GM21786 (cell line): ENCODE measurements at regions not wholly inside any gene's neighbourhood (a gene's known extent, or its start where the extent isn't known, plus 50 kb on each side); places are given as distances from the start of the nearest gene placed in this dataset.

Experiments used
- ATAC-seq: cut with Tn5 transposase; IDR thresholded peaks from one replicate; pipeline ENCODE4 v1.9.1; 2021; ENCODE audit not compliant: unreplicated experiment

DNA sequence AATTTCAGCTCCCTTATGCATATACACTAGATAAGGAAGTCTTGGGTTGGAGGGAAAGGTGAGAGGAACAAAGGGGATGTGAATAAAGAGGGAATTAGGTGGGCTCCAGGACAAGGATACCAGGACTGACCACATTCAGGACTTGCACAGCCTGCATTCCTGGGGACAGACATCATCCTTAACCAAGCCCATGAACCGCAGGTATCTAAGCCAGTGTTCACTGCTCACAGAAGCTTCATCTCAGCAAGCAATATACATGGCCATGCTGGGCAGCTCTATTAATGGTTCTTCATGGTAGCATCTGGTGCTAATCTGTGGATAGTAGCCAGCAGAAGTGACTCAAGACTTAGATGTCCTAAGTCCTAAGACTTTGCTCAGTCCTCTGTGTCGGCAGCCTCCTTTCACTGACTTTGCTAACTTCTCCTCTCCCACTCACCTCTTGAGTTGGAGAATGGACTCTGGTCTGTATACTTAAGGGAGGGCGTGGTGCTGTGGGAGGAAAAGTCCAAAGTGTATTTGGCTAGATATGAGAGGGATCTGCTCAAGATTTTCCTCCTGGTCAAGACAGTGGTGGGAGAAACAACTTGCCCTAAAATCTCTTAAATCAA is 136.1 kb downstream of the ASCL1 start:
- ATAC-seq, result no peak

DNA sequence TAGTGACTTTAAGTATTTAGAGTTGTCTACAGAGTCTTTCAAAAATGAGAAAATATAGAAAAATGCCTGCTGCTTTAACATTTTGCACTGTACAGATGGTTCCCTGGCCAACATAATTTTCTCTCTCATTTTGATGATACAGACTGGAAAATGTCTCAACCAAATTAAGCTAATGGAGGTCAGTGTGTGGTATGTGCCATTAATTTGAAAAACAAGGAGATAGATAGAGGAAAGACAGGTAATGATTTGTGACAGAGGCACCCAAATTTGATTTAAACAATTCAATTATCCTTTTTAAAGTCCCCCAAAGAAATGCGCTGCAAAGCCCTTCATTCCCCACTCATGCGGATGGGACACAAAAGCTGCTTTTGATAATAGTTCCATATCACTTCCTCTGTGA is 140.0 kb downstream of the ASCL1 start:
- ATAC-seq, result no peak

DNA sequence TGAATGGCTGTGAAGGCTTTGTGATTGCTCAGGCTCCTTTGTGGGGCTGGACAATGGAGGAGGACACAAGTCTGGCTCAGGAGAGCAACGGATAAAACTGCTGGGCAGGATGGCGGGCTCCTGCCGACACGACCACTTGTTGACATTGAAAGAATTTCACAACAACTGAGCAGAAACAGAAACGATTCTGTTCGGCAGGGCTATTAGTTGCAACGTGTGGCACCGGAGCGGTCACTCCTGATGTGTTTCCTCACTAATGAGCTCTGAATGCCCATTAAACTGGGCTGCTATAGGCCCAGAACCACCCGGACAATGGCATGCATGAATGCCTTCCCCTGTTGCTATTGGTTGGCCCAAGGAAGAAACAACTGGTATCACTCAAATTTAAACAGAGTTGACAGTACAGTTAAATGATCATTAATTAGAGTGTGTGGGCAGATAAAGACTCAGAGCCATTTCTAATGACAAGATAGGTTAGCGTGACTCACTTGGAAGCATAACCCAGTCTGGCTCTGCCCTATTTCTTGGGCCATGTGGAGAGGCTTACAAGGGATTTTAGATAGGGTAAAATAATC is 142.9 kb downstream of the ASCL1 start:
- ATAC-seq, result no peak

DNA sequence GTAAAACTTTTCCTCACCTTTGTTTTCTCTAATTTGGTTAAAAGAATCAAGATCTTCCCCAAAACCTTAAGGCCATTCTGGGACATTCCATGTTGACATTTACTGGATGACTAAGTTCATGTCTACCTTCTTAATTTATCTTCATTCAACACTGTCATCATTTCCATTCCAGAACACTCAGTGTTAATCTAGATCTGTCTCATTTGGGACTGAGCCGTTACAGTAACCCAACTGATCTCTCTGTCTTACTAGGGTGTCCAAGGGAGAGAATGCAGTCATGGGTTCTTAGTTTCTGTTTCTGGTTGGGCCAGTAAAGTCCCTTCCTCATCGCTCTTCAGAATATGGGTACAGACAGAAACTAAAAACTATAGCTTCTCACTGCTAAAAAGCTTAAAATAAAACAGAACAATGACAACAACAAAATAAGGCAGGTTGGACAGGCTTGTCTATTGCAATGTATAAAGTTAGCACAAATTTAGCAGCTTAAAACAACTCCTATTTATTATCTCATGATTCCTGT is 144.8 kb downstream of the ASCL1 start:
- ATAC-seq, result peak; percentile 79

DNA sequence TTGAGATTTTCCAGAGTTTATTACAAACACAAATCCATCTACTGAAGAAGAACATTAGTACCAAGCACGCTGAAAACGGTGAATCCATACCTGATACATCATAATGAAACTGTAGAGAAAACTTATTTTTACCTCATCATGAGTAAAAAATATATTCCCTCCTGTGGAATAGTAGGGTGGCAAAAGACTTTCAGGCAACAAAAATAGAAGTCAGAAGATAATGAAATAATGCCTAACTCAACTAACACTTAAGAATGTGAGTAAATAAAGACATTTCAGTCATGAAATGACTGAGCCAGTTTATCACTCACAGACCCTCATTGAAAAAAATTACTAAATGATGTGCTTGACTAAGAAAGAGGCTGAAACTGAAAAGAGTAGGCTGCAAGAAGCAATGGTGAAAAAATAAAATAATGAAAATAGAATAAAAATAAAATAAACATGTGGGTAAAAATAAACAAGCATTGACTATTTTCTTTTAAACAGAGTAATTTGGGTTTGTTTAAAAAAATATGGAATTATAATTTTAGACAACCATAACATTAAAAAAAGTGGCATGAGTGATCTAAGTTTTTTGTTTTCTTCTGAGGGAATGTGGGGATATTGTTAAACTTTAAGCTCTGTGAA is 148.6 kb downstream of the ASCL1 start:
- ATAC-seq, result peak; percentile 64

DNA sequence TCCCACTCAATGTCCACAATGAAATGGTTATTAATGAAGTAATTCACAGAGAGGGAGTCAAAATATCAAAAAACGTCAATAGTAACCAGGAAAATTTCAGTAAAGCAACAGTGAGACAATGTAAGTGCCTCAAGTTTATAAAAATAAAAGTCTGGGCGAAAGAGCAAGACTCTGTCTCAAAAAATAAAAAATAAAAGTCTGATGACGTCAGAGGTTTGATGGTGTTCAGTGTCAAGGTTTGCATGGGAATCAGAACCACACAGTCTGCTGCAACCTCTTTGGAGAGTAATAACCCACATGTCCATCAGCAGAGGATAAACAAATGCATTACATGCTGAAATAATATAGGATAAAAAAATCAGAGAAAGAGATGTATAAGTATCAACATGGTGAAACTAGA is 152.4 kb downstream of the ASCL1 start:
- no peak for ATAC-seq

DNA sequence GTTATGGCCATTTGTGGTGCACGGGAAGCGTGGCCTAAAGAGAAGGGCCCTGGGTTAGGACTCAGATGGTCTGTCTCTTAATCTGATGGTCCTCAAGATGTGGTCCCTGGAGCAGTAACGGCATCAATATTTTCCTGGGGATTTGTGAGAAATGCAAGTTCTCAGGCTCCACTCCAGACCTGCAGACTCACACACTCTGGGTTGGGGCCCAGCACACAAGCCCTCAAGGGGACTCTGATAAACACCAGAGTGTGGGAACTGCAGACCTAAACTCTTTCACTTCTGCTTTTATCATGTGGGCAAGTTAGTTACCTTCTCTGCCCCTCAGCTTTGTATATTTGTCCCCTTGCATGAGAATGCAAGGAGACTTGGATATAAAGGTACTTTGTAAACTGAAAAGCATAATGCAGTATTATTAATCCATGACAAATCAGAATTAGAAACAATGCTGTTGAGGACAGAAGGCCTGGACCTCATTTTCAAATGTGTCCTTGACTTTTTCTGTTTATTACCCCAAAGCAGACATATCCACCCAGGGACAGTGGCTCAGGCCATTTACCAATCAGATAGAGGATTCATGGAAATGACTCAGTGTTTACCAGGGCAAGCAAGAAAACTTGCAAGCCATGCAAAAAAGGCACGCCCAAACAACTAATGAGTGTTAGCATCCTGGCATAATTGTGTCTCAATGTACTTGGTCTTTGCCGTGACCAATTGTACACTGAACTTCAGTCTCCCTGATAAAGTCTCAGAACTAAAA is 157.0 kb downstream of the ASCL1 start:
- ATAC-seq, result peak; percentile 97

DNA sequence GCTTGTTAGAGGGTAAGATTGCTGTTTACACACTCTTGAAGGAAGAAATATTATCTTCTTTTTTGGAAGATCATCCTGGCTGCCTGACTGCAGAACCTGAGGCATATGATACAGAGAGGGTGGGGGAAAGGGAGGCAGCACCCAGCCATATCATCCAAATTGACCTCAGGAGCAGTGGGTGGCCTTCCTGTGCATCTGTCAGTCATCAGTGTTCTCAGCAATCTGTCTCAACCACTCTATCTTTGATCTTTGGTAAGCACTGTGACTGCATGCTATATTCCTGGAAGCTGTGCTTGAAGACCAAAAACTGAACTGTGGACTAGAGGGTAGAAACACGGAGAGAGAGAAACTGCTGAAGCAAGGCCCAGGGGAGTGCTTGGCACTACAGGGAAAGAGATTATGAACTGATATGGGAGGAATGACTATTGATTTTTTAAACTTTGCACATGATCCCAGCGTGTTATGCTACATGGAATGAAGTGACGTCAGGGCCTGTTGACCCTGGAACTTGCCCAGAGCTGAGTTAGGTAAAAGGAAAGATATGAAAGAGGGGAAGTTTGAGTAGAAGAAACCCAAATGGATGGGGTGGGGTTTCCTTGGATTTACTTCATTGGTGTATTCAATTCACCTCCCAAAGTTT is 171.5 kb downstream of the ASCL1 start:
- no peak for ATAC-seq

DNA sequence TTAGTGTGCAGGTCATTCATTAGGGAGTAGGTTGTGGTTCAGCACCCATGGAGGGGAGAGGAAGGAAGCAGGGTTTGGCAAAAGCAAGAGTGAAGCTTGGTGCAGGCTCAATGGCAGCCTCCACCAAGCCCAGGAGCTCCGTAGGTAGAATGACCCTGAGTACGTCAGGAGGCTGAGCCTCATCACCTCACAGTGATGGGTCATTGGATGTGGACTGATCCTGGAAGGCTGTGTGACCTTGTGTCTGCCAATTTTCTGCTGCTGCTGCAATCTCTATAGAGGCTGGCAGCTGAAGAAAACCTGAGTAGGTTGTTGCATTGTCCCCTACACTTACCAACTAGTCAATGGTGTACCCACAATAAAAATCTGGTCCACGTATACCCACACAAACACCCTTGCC is 173.1 kb downstream of the ASCL1 start:
- no peak for ATAC-seq

DNA sequence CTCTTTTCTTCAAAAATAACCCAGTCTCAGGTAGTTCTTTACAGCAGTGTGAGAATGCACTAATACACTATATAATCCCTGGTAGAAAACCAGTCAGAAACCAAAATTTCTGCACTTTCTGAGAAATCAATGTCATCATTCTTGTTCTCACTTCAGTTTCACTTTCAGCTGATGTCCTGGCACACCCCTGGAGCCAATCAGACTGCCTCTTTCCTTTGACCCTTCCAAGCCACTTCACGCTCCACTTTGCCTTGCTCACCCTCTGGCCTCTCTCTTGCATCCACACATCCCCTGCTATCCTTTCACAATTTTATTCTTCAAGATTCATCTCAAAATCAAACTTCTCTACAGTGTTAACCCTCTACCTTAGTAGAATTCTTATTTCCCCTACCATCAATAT is 181.1 kb downstream of the ASCL1 start:
- no peak for ATAC-seq

DNA sequence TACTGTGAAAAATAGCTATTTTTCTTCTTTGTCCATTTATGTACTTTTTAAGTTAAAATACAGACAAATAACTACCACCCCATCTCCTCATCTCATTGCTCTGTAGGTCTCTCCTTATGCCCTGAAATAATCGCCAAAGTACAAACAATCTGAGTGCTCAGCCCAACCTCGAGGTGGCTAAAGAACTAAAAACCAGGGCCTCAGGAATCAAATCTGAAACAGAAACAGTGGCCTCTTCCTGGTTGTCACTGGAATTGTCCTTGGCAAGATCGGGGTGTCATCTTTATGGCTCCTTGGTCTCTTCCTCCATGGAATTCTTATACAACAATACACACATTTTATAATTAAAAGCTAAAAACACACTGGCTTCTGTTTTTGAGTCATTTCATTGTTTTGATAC is 182.4 kb downstream of the ASCL1 start:
- ATAC-seq, result no peak

DNA sequence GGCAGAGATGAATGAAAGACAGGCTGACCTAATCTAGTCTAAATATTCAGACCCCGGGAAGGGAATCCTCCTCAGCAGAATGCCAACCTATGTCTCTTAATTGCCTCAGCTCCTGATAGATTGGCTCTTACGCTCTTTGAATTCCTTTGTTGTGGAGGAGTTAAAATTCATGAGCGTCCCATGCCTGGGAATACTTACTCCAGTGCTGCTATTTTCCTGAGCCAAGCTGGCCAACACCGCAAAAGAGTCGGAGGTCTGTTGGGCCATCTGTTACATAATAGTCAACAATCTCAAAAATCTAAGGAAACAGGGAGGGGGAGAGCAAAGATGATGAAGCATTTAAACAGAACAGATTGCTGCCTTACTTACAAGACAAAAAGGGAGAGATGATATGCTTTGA is 182.8 kb downstream of the ASCL1 start:
- no peak for ATAC-seq

DNA sequence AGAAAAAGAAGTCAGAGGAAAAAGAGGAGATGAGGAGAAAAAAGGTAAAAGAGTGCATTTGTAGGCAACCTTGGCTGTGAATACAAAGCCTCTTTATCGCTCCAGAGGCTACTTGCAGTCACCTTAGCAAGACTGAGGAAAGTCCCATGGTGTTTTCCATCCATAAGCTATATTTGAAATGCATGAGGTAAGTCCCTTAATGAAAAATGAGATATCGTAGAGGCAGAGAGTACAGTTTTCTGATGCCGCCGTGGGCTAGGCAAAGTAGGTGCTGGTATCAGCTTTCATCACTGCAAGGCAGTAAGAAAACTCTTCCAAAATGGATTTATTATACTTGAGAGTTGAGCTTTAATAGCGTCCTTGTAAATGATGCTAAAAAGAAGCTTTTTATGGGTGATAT is 186.8 kb downstream of the ASCL1 start:
- no peak for ATAC-seq

DNA sequence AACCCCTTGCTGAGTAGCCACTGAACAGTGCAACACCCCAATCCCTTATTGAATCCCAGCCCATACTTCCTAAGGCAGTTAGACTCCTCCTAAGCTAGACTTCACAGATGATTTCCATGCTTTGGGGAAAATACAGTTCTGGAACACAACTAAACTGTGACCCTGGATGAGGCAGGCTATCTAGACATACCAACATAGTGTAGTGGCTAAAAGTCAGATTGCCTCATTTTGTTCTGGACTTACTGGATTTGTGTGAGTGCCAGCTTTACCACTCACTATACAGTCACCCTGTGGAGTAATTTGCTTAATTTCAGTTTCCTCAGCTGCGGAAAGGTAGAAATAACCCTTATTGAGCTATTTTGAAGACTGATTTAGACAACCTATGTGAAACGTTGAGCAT is 203.1 kb downstream of the ASCL1 start:
- ATAC-seq, result no peak

DNA sequence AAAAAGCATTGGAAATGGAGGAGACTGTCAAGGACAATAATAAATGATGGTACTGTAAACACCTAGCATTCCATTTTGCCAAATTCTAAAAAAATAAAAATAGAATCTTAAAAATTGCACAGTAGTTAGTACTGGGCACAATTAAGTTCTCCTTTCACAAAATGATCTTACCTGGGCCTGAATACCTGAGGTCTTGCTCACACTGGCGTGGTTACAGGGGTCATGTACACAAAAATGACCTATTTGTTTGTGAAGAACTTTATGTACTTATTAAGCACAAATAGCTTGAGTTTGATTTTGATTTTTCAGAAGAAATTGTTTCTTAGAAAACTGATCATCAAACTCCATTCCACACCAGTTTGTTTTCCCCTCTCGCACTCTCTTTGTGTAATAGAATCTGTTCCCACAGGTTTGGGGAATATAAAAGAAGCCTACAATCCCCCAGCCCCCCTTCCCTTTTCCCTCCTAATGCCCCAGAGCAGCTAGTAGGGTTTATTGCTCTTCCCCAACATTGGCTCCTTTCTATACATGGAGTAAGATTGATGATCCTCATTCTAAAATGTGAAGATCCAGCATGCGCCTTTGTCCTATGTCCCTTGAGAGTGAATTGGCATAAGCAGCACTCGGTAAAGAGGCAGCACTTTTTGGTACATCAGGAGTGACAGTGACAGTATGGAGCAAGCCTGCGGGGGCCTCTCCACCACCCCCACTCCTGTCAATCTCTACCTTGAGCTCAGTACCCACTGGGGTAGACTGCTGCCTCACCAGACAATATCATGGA is 204.3 kb downstream of the ASCL1 start:
- no peak for ATAC-seq

DNA sequence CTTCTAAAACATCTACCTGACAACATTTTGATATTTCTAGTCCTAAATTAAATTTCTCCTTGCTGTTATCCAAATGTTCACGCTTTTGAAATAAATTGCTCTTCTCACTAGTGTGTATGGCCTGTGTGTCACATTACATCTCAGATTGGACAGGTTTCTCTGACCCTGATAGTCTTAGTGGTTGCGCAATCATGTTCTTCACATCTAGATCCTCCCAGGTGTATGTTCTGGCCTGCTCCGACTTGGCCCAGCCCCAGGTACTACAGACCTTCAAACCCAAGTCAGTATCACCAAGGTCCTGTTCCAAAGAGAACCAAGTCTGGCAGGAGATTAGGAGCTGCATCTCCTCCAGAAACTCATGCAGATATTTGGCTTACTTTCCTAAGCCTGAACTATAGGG is 209.5 kb downstream of the ASCL1 start:
- ATAC-seq, result no peak

DNA sequence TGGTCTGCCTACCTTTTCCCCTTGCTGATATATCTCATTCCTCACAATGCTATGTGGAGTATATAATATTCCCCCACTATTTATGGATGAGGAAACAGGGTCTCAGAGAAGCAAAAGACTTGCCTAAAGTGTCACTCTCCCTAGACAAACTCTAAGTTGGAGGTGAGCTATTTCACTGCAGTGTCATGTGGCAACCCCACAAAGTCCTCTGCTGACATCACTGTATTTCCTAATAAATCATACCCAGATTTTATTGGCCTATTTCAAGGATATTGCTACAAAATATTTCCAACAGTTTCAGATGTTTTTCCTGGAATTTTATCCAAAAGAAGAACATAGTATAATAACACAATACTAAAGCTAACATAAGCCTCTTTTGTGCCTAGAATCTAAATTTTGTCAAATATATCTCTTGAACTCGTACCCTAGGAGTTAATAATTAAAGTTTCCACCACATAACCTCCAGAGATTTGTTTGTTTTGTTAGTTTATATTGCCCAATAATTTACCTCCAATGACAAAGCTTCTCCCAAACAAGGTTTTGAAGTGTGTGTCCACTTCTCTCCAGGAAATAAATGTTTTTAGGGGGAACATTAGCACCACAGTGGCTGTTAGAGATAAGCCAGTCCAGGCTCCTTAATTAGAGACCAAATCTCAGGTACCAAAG is 215.1 kb downstream of the ASCL1 start:
- ATAC-seq, result no peak

DNA sequence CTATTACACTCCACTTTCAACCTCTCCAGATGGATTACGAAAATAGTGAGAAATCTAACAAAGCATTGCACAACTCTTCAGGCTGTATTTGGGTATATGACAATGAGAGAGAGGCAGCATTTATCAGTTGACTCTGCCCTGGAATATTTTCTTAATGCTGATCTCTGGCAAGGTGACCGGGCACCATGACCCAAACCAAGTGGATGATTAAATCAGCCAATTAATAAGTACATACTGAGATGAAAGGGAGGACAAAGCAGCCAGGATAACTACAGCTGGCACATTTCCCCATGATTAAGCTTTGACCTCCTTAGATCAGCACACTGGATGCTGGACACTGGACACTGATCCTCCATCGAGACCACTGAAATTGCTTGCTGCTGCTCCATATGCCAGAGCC is 218.2 kb downstream of the ASCL1 start:
- no peak for ATAC-seq

DNA sequence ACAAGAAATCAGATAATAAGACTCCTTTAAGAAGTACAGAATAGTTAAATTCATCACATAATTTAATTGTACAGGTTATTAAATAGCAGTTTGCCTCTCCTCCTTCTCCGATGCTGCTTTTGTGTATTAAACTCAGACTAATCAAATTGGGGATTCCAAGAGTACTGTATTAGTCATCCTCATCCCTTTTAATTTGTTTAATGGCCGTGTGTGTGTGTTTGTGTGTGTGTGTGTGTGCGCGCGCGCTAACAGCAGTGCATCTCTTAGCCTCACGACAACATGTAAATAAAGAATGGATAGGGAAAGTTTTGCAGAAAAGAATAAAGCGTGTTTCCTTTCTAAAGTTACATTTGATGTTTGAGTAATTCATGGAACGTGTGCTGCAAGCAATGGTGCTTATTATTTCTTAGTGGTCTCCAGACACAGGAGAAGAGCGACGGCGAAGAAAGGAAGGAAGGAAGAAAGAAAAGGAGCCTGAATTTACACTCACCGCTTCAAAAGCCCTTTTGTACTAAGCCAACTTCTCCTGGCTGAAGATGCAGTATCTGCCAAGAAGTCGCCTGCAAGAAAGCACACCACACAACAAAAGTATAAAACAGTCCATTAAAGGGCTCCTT is 220.3 kb downstream of the ASCL1 start:
- ATAC-seq, result no peak
